C1 segment of cervical spinal cord (tissue), 14 donors: ENCODE measurements at regions not wholly inside any gene's neighbourhood (a gene's known extent, or its start where the extent isn't known, plus 50 kb on each side); places are given as distances from the start of the nearest gene placed in this dataset.
A peak's percentile ranks its signal among the peaks of the same experiment; 100 is the strongest.
"Not testable (repeated sequence)": the region's sequence is repeated elsewhere in the genome, so short reads cannot be mapped to it uniquely, and the experiment has no call there.

Source experiments
- DNase-seq, 14 donors: peaks; one replicate each; lab custom pipeline; 2025; lab: John Stamatoyannopoulos, UW

DNA sequence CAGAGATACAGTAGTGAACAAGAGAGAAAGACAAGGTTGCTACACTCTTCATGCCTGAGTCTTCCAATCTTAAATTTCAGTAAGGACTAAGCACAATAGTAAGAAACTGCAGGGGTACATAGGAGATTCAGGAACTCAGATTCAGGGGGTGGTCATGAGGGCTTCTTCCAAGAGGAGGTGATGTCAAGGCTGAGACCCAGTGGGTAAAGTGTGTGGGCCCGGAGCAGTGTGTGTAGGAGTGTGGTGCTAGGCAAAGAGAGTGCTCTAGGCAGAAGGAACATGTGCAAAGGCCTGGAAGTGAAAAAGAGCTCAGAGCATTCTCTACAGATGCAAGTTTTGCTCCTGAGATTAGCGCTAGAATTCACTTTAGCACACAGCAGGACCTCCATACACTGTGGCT is 102.9 kb upstream of the SPATA12 start:
- no peak for DNase-seq

DNA sequence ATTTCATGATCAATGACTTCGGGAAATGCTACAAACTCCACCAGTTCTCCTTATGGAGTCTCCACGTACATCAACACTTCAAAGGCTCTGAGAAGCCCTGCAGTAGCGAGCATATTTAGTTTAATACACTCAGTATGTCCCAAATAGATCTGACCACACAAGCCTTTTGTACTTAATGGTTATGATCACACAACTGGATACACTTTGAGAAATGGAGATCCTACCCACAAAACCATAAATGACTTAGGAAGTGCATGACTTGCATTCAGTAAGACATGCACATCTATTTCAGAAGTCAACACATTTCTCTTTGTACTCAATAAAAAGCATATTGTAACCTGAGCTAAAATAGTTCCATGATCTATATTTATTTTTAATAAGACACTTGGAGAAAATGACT is 103.6 kb upstream of the SPATA12 start:
- no peak for DNase-seq

DNA sequence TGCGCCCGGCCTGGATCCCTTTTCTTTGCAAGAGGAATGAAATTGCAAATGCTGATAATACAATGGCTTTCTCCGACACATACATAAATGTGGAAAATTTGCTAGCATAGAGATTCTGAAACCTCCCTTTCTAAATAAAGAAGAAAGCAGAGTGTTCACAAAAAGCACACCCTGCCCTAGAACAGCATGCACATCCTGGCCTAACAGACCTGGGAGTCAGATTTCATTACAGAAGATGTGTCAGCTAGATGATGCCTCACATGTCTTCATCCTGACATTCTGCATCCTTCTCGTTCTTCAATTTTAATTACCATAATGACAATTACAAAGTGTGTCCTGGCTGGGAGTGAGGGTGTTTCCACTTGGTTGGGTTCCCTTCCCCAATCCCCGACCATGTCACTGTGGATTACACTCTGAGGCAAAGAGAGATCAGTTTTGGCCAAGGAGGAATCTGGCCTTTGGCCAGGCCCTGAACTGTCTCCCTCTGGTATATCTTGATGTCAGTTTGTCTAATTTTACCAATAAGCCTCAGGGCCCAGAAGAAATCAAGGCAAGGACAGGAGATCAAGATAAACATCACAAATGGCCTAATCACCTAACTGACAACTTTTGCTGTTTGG is 104.9 kb upstream of the SPATA12 start:
- DNase-seq, result peak in 1 of 14 donors; percentile 74

DNA sequence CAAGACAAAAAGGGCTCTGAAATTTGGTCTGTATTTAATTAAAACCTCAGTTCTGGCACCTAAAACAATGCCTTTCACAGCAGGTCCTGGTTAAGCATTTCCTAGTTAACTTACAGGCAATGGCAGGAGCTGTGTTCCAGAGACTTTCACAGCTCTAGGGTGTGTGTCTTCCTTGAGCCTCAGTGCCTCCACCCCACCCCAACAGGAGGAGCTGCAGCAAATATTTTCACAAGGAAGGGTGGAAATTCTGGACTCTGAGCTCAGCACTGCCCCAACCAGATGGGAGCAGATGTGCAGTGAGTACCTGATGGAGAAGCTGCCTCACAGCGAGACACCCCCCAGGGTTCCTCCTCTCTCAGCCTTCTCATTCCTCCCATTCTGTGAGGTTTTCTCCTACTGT is 106.3 kb upstream of the SPATA12 start:
- no peak for DNase-seq

DNA sequence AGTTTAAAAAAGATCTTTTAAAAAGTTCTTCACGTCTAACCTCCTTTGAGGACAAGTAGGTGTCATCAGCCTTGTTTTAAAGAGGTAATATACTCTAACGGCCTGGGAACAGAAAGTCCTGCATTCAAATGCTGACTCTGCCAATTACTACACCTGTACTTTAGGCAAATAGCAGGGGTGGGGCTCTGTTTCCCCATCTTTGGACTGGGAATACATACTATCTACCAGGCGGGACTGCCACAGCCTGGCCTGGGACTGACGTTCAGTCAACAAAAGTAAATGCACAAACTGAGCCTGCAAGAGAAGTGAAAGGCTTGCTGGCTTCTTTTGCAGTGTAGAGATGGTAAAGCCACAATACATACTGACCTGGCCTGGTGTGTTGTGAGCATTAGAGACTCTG is 107.6 kb upstream of the SPATA12 start:
- no peak for DNase-seq

DNA sequence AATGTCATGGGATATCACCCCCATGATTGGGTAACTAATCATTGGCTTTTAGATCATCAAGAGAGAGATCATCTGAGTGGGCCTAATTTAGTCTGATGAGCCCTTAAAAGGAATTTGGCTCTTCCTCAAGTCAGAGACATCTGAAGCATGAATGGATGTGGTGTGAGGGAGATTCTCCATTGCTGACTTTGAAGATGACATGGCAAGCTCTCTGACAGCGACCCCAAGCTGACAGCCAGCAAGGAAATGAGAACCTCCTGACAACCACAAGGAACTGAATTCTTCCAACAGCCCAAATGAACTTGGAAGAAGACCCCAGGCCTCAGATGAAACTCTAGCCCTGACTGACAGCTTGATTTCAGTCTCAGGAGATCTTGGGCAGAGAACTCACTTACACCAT is 108.4 kb upstream of the SPATA12 start:
- DNase-seq, result no peak

DNA sequence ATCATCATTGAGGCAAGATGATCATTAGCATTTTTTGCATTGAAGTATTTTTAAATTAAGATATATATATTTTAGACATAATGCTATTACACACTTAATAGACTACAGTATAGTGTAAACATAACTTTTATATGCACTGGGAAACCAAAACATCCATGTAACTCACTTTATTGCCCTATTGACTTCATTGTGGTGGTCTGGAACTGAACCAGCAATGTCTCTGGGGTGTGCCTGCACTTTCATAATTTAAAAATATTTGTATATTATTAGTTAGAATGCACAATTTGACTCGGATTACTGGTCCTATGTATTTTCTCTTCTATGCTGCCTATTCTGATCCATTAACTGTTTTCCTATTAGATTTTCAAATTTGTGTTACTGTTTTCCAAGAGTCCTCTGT is 109.1 kb upstream of the SPATA12 start:
- no peak for DNase-seq

DNA sequence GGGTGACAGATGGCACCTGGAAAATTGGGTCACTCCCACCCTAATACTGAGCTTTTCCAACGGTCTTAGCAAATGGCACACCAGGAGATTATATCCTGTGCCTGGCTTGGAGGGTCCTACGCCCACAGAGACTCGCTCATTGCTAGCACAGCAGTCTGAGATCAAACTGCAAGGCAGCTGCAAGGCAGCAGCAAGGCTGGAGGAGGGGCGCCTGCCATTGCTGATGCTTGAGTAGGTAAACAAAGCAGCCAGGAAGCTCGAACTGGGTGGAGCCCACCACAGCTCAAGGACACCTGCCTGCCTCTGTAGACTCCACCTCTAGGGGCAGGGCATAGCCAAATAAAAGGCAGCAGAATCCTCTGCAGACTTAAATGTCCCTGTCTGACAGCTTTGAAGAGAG is 115.1 kb upstream of the SPATA12 start:
- not testable (repeated sequence) for DNase-seq

DNA sequence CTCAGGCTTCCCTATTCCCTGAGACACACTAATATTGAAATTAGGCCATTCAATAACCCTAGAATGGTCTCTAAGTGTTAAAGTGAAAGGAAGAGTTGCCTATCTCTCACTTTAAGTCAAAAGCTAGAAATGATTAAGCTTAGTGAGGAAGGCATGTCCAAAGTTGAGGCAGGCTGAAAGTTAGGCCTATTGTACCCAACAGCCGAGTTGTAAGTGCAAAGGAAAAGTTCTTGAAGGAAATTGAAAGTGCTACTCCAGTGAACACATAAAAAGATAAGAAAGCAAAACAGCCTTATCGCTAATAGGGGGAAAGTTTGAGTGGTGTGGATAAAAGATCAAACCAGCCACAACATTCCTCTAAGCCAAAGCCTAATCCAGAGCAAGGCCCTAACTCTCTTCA is 117.9 kb upstream of the SPATA12 start:
- DNase-seq, result no peak

DNA sequence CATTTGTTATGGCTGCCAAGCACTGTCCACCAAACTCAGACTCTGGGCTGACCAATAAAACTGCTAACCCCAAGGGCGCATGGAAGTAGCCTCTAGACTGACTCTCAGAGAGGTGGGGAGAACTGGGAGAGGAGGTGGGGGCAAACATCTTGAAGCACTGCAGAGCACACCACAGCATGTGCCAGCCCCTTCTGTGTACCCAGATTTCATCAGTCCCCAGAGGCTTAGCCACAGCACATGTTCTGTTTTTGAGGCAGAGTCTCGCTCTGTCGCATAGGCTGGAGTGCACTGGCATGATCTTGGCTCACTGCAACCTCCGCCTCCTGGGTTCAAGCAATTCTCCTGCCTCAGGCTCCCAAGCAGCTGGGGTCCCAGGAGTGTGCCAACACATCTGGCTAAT is 119.5 kb upstream of the SPATA12 start:
- DNase-seq, result peak in 1 of 14 donors; percentile 5

DNA sequence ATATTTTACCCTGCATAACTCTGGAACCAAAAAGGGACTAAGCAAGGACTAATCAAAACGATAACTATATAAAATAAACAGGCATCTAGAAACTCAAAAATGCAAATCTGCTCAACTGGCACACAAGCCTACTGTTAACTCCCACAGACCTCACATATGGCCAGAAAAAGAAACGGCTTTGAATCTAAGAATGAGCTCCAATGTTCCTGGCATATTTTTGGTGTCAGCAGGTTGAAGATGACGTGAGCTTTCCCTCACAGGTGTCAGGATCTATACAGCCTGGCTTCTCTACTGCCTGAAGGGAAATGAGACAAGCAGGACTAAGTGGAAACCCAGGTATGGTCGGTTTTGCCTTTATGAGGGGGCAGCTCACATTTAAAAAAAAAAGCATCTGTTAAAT is 120.1 kb upstream of the SPATA12 start:
- DNase-seq, result peak in 1 of 14 donors; percentile 77

DNA sequence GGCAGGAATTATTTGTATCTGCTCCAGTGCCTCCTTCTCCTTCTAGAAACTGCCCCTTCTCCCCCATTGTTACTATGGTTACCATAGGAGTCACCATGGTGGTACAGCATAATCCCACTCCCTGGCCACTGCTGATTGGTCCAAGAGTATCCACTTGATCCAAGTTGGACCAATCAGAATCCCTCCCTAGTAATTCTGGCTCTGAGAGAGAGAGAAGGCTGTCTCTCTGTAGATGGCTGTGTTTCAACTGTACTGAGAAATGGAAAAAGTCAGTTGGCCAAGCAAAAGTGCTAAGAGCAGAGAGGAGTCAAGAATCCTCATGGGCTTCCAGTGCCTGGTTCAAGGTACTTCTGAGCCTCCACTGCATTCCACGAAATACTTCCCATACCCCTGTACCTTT is 120.6 kb upstream of the SPATA12 start:
- peak in 1 of 14 donors; percentile 19 for DNase-seq

DNA sequence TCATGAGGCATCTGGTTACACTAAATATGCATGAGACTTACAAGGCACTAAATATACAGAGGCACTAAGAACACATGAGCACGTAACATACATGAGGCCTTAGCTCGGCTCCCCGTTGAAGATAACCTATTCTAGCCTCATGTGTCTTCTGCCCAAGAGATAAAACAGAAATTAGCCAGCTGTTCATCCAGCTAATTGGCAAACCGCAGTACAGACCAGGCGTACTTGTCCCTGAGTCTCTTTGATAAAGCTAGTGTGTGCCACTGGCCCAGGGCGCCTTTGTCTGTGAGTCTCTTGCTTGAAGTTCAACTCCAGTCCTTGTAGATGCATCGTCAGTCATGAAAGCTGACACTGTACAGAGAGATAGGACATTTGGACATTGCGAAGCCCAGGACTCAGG is 121.9 kb upstream of the SPATA12 start:
- DNase-seq, result no peak

DNA sequence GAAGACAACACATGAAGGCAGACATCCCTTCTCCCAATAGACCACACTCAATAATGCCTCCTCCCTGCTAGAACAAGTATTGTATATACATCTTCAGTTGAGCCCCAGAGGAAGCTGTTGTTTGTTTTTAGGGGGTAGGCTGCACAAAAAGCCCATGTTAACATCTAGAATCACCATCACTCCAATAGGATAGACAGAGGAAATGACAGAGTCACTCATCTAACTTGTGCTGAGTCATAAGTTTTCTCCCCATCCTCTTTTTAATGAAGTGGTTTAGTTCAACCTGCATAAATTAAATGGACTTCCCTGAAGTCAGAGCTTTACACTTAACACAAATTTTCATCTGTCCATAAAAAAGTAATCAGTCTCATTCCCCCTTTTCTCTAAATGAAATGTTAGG is 122.9 kb upstream of the SPATA12 start:
- DNase-seq, result no peak

DNA sequence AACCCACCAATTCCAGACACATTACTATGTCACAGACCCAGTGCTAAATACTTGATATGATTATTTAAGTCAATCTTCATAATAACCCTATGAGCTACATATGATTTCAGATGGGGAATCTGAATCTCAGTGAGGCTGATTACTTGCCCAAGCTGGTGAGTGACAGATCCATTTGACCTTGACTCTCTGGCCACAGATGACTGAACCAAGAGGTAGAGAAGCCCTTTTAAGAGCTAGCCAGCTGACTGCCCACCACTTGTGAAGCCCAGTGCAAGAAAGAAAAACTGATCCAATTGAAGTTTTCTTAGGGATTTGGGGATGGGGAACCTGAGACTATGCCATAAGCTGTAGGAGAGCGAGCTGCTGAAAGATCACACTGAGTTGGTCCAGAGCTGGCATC is 124.7 kb upstream of the SPATA12 start:
- no peak for DNase-seq

DNA sequence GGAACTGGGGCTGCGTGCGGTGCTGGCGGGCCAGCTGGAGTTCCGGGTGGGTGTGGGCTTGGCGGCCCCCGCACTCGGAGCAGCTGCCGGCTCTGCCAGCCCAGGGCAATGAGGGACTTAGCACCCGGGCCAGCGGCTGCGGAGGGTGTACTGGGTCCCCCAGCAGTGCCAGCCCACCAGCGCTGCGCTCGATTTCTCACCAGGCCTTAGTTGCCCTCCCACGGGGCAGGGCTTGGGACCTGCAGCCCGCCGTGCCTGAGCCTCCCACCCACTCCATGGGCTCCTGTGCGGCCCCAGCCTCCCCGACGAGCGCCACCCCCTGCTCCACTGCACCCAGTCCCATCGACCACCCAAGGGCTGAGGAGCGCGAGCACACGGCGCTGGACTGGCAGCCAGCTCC is 126.0 kb upstream of the SPATA12 start:
- not testable (repeated sequence) for DNase-seq

DNA sequence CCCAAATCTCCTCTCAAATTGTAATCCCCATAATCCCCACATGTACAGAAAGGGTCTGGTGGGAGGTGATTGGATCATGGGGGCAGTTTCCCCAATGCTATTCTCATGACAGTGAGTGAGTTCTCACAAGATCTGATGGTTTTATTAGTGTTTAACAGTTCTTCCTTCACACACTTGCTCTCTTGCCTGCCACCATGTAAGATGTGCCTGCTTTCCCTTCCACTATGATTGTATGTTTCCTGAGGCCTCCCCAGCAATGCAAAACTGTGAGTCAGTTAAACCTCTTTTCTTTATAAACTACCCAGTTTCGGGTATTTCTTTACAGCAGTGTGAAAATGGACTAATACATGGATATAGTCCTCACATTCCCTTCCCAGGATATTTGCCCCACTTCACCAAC is 126.7 kb upstream of the SPATA12 start:
- DNase-seq, result no peak

DNA sequence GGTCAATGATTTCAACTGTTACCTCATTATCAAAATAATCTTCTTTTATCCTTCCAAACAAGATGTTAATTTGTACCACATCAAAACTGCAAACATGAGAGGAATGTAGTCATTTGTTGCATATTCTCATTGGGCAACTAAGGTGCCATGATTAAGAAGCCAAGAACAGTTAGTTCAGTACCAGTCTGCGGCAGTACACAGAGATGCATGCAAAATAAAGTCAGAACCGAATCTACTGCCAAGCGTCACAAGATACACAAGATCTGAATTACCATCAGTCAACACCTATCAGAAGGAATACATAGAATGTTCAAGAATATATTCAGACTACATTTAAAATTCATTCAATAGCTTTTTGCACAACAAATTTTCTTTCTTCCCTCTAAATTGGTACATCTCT is 127.6 kb upstream of the SPATA12 start:
- DNase-seq, result no peak

DNA sequence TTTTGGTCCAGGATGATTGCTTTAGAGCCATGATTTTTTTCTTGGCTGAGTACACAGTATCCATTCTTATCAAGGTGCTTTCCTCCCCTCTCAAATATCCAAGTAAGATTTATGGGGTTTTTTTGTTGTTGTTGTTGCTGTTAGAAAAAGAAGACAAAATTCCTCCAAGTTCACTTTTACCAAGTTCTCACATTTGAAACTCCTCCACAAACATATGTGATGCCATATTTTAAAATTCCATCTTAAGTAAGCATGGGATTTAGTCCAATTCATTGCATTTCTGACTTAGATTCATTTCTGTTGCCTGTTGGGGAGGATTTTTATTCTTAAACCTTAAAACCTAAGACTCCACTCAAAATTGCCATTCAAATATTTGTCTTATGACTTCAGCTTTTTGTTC is 128.6 kb upstream of the SPATA12 start:
- no peak for DNase-seq

DNA sequence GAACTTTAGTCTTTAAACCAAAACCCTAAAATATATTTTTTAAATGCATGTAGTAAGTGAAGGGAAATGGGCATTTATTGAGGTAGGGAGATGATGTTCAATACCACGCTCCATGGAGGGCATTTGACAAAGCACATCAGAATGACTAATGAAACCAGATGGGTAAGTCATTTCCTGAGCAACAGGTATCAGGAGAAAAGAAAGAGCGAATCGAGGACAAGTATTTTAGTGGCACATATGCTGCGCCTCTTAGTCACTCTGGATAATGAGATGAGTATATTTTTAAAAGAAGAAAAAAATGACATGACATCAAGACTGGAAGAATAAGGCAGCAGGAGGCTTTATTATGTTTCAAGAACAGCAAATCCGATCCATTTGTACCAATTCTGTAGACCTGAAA is 129.0 kb upstream of the ARHGEF3 start:
- DNase-seq, result no peak

DNA sequence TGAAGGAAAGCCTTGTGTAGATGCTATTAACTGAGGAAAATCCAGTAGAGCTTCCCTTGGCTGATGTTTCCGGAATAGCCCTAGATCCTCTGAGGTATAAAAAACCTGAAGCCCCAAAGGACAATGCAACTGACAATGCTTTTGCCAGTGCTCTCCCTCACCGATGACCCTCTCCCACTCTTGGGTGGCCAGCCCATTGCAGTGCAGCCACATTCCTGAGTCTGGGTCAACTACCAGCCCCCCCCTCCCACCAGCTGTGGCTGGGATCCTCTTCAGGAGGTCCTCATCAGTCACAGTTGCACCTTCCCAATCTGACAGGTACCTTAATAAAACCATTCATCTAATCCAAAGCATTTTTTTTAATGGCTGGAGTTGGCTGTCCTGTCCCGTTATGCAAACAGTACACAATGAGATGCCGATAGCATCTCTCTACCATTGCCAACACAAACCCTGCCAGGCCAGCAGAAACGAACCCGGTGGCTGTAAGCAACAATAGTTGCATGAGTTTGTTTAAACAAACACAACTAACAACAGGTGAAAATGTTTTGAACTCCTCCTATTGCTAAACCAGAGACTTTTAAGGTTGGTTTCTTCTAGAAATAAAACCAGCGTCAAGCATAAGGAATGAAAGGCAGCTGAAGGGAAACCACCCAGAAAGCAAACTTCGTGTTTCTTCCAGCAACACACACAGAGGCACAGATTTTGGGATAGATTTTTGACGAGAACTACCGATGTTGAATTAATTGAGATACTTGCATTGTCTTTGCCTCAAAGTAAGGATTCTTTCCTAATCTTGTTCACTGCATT is 128.3 kb upstream of the ARHGEF3 start:
- DNase-seq, result no peak

DNA sequence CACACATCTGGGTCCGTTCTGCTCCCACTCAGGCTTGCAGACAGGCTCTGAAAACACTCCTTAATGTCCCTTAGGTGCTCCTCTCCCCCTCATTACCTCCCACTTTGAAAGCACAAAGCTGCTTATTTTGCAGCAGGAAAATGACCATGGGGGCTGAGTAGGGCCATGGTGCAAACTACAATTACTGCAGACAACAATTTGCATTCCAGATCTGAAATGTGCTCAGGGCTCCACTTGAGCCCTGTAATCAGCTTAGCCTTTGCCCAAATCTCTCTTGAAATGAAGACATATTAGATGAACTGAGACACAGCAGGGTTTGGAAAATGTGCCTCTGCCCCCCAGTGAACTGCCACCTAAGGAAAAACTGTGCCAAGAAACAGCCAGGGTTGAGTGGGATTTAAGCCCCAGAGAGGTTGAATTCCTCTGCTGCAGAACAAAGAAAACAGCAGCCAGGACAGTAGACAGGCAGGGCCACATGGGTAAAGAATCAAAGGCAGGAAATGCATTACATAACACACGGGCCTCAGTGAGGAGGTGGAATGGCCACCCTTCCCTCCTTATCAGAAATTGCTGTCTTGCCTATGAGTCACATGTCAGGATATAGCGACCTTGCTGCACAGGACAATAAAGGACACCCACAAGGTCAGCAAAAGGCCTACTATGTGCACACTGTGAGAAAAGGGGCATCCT is 126.8 kb upstream of the ARHGEF3 start:
- DNase-seq, result no peak

DNA sequence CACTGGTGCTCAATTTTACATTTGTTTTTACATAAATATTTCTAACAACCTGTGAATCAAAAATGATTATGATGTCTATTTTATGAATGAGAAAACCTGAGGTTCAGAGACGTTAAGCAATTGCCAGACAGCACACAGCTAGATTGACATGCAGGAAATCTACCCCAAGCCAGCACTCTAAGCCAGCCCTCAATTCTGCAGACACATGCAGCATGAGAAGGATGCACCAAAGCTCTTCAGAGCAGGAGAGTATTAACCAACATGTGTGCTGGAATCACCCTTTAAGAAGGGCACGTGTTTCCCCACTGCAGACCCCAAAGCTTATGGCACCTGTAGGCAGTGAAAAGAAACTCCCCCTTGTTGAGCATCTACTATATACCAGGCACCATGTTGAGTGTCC is 126.1 kb upstream of the ARHGEF3 start:
- DNase-seq, result no peak
